HEK293 (cell line): ENCODE measurements at regions not wholly inside any gene's neighbourhood (a gene's known extent, or its start where the extent isn't known, plus 50 kb on each side); places are given as distances from the start of the nearest gene placed in this dataset.

ENCODE experiments used
- CTCF ChIA-PET: fragments of 350-600 bp; formaldehyde crosslinking; extraction: SDS; loops from one replicate; lab custom pipeline; 2021; ENCODE audit warnings: antibody characterized with exemption; lab: Yijun Ruan, JAX
- POLR2A ChIA-PET: fragments of 300-600 bp; formaldehyde crosslinking; extraction: SDS; loops from one replicate; lab custom pipeline; 2020; ENCODE audit warnings: antibody characterized with exemption, inconsistent platforms; lab: Yijun Ruan, JAX
- H3K27ac ChIP-seq: fragments of 200-500 bp; sonication (Bioruptor generic); 2 replicates; pipeline ENCODE4 v1.5.1; 2014; ENCODE audit warnings: low read depth, low read length, control low read depth, inconsistent platforms; ENCODE audit errors: extremely low read depth
- H3K36me3 ChIP-seq, 2 experiments: fragments of 200-500 bp in 1 of 2; sonication (Bioruptor generic) in 1 of 2; 1 replicate in 1 of 2; 2 replicates in 1 of 2; pipeline ENCODE4 v1.5.1; 2014 to 2017; ENCODE audit warnings: inconsistent platforms in 2 of 2, low read length in 2 of 2; ENCODE audit not compliant: control insufficient read depth in 2 of 2, insufficient read depth in 1 of 2
- H3K4me1 ChIP-seq: fragments of 200-500 bp; sonication (Bioruptor generic); 2 replicates; pipeline ENCODE4 v1.5.1; 2014; ENCODE audit warnings: mild to moderate bottlenecking, low read length, inconsistent platforms; ENCODE audit not compliant: control insufficient read depth, insufficient read depth
- H3K4me3 ChIP-seq: 2 replicates; pipeline ENCODE4 v1.5.1; 2011; ENCODE audit warnings: low read depth, mild to moderate bottlenecking, control low read depth, low read length, moderate library complexity
- H3K9me3 ChIP-seq: fragments of 200-500 bp; sonication (Bioruptor generic); 2 replicates; pipeline ENCODE4 v1.5.1; 2014; ENCODE audit warnings: low read depth, low read length, inconsistent platforms; ENCODE audit not compliant: control insufficient read depth, insufficient read depth
- BCL11B ChIP-seq: fragments of 450-650 bp; formaldehyde crosslinking; IDR thresholded peaks from 2 replicates; pipeline ENCODE4 v1.5.1; 2016; ENCODE audit warnings: low read depth, missing biosample characterization, missing genetic modification characterization
- GLI4 ChIP-seq: fragments of 450-650 bp; formaldehyde crosslinking; IDR thresholded peaks from 2 replicates; pipeline ENCODE4 v1.5.1; 2016; ENCODE audit warnings: missing biosample characterization, missing genetic modification characterization
- HIC1 ChIP-seq: fragments of 450-650 bp; formaldehyde crosslinking; IDR thresholded peaks from 2 replicates; pipeline ENCODE4 v1.5.1; 2016; ENCODE audit warnings: missing biosample characterization, missing genetic modification characterization
- KLF8 ChIP-seq: fragments of 450-650 bp; formaldehyde crosslinking; IDR thresholded peaks from 2 replicates; pipeline ENCODE4 v1.5.1; 2016; ENCODE audit warnings: missing biosample characterization, missing genetic modification characterization
- PRDM1 ChIP-seq: fragments of 450-650 bp; formaldehyde crosslinking; IDR thresholded peaks from 2 replicates; pipeline ENCODE4; 2016; ENCODE audit warnings: missing biosample characterization, missing genetic modification characterization
- REST ChIP-seq: fragments of 450-650 bp; formaldehyde crosslinking; IDR thresholded peaks from 2 replicates; pipeline ENCODE4 v1.5.1; 2016; ENCODE audit warnings: missing biosample characterization, missing genetic modification characterization
- SP2 ChIP-seq: fragments of 450-650 bp; formaldehyde crosslinking; IDR thresholded peaks from 2 replicates; pipeline ENCODE4 v1.5.1; 2016; ENCODE audit warnings: missing biosample characterization, missing genetic modification characterization
- SP3 ChIP-seq: fragments of 450-650 bp; formaldehyde crosslinking; IDR thresholded peaks from 2 replicates; pipeline ENCODE4 v1.5.1; 2016; ENCODE audit warnings: missing biosample characterization, missing genetic modification characterization
- YY1 ChIP-seq: fragments of 450-650 bp; formaldehyde crosslinking; IDR thresholded peaks from 2 replicates; pipeline ENCODE4 v1.5.1; 2018; ENCODE audit warnings: missing biosample characterization, missing genetic modification characterization
- ZBTB8A ChIP-seq: fragments of 450-650 bp; formaldehyde crosslinking; IDR thresholded peaks from 2 replicates; pipeline ENCODE4 v1.5.1; 2016; ENCODE audit warnings: missing biosample characterization, missing genetic modification characterization
- ZNF223 ChIP-seq: fragments of 450-650 bp; formaldehyde crosslinking; IDR thresholded peaks from 2 replicates; pipeline ENCODE4 v1.5.1; 2016; ENCODE audit warnings: missing biosample characterization, missing genetic modification characterization
- ZNF266 ChIP-seq: fragments of 450-650 bp; formaldehyde crosslinking; IDR thresholded peaks from 2 replicates; pipeline ENCODE4 v1.5.1; 2016; ENCODE audit warnings: missing biosample characterization, missing genetic modification characterization, low read depth
- ZNF280C ChIP-seq: fragments of 450-650 bp; formaldehyde crosslinking; IDR thresholded peaks from 2 replicates; pipeline ENCODE4 v1.5.1; 2016; ENCODE audit warnings: missing biosample characterization, missing genetic modification characterization
- ZNF292 ChIP-seq: fragments of 450-650 bp; formaldehyde crosslinking; IDR thresholded peaks from 2 replicates; pipeline ENCODE4 v1.5.1; 2016; ENCODE audit warnings: low read depth, missing biosample characterization, missing genetic modification characterization, borderline replicate concordance
- ZNF341 ChIP-seq: fragments of 450-650 bp; formaldehyde crosslinking; IDR thresholded peaks from 2 replicates; pipeline ENCODE4; 2016; ENCODE audit warnings: low read depth, missing biosample characterization, missing genetic modification characterization
- ZNF354C ChIP-seq: fragments of 450-650 bp; formaldehyde crosslinking; IDR thresholded peaks from 2 replicates; pipeline ENCODE4 v1.5.1; 2016; ENCODE audit warnings: missing biosample characterization, missing genetic modification characterization, low read depth, borderline replicate concordance
- ZNF416 ChIP-seq: fragments of 450-650 bp; formaldehyde crosslinking; IDR thresholded peaks from 2 replicates; pipeline ENCODE4 v1.5.1; 2016; ENCODE audit warnings: missing biosample characterization, missing genetic modification characterization
- ZNF518A ChIP-seq: fragments of 450-650 bp; formaldehyde crosslinking; conservative IDR thresholded peaks from 2 replicates; pipeline ENCODE4 v1.5.1; 2016; ENCODE audit warnings: low read depth, missing biosample characterization, missing genetic modification characterization
- ZNF560 ChIP-seq: fragments of 450-650 bp; formaldehyde crosslinking; IDR thresholded peaks from 2 replicates; pipeline ENCODE4 v1.5.1; 2017; ENCODE audit warnings: missing biosample characterization, missing genetic modification characterization, borderline replicate concordance
- ZNF610 ChIP-seq: fragments of 450-650 bp; formaldehyde crosslinking; IDR thresholded peaks from 2 replicates; pipeline ENCODE4 v1.5.1; 2016; ENCODE audit warnings: missing biosample characterization, missing genetic modification characterization, borderline replicate concordance
- ZNF777 ChIP-seq: fragments of 450-650 bp; formaldehyde crosslinking; IDR thresholded peaks from 2 replicates; pipeline ENCODE4 v1.5.1; 2017; ENCODE audit warnings: missing biosample characterization, missing genetic modification characterization, borderline replicate concordance

- CTCF ChIA-PET: no interaction called here
- no peak for TF ChIP-seq ZBTB8A (tag by site-specific recombination)
- no peak for TF ChIP-seq ZNF777 (tag by site-specific recombination)
- TF ChIP-seq ZNF354C: no peak
- no peak for TF ChIP-seq YY1 (tag by site-specific recombination)
- no peak for TF ChIP-seq ZNF560
- no peak for TF ChIP-seq GLI4 (tag by site-specific recombination)
- TF ChIP-seq SP3: no peak
- no peak for TF ChIP-seq ZNF266 (tag by site-specific recombination)
- TF ChIP-seq ZNF223 (tag by site-specific recombination): no peak
- TF ChIP-seq ZNF341 (tag by site-specific recombination): no peak
- TF ChIP-seq SP2: no peak
- no peak for TF ChIP-seq REST (tag by site-specific recombination)
- no peak for TF ChIP-seq KLF8
- TF ChIP-seq ZNF416 (tag by site-specific recombination): no peak
- POLR2A ChIA-PET: no interaction called here
- Histone ChIP-seq H3K9me3 (no peaks in the 10 kb centered on the region), H3K36me3 (no peaks in the 10 kb centered on the region), H3K4me1 (no peaks in the 10 kb centered on the region), H3K27ac (no peak overlapping the region), H3K4me3 (no peak overlapping the region)
Observed at GRCh38 chr3:110679285-110679684, 392.3 kb upstream of the NECTIN3 start.

GRCh38 chr3:110680450-110680849 is 391.2 kb upstream of the NECTIN3 start:
- Histone ChIP-seq H3K9me3 (no peaks in the 10 kb centered on the region), H3K4me1 (no peaks in the 10 kb centered on the region), H3K36me3 (no peaks in the 10 kb centered on the region), H3K4me3 (no peak overlapping the region), H3K27ac (no peak overlapping the region)
- ChIA-PET POLR2A (no interaction called here), CTCF (interaction anchor here (0.5 kb wide), 1 partner anchor 670 kb away, joined by 4 read pairs; no protein-coding TSS in a partner anchor)
- no peak for TF ChIP-seq ZNF610 (tag by site-specific recombination)
- TF ChIP-seq HIC1 (tag by site-specific recombination): no peak
- no peak for TF ChIP-seq BCL11B (tag by site-specific recombination)
- no peak for TF ChIP-seq PRDM1 (tag by site-specific recombination)

GRCh38 chr3:110684466-110684865 is 387.1 kb upstream of the NECTIN3 start:
- CTCF ChIA-PET: no interaction called here
- POLR2A ChIA-PET: no interaction called here
- Histone ChIP-seq H3K27ac (no peak overlapping the region), H3K4me3 (no peak overlapping the region), H3K36me3 (no peaks in the 10 kb centered on the region), H3K9me3 (no peaks in the 10 kb centered on the region), H3K4me1 (no peaks in the 10 kb centered on the region)
- TF ChIP-seq ZNF280C (tag by site-specific recombination): no peak
- no peak for TF ChIP-seq ZNF292 (tag by site-specific recombination)
- no peak for TF ChIP-seq ZNF518A (tag by site-specific recombination)
